ENCODE measurements at regions not wholly inside any gene's neighbourhood (a gene's known extent, or its start where the extent isn't known, plus 50 kb on each side); places are given as distances from the start of the nearest gene placed in this dataset.

- H3K4me3 ChIP-seq (ENCODE audit: low read depth, poor library complexity, severe bottlenecking), result no peak overlapping the region
- intact Hi-C loops (cut with DNase I; ENCODE audit: low total_unique reads), result no loop called here
- WGBS, 2 donors, result 94 to 96% methylated on average over 2 of the region's 2 CpGs
- no peak for TF ChIP-seq CTCF (IDR thresholded peaks at IDR 0.05)
- TF ChIP-seq POLR2A (IDR thresholded peaks at IDR 0.05), result no peak
- DNase-seq (ENCODE audit: low spot score in 2 of 2), result no peak
Observed at GRCh38 chr1:168827557-168827956, 98.6 kb upstream of the DPT start.

- DNase-seq (ENCODE audit: low spot score in 2 of 2), result no peak
- TF ChIP-seq CTCF (IDR thresholded peaks at IDR 0.05) (no peak), POLR2A (IDR thresholded peaks at IDR 0.05) (no peak)
- intact Hi-C loops (cut with DNase I; ENCODE audit: low total_unique reads), result no loop called here
- H3K4me3 ChIP-seq (ENCODE audit: low read depth, poor library complexity, severe bottlenecking), result no peak overlapping the region
Observed at GRCh38 chr1:168829876-168830275, 100.9 kb upstream of the DPT start.

GRCh38 chr1:168830562-168830961, 101.6 kb upstream of the DPT start:
- no peak for DNase-seq (ENCODE audit: low spot score in 2 of 2)
- intact Hi-C loops (cut with DNase I; ENCODE audit: low total_unique reads), result no loop called here
- TF ChIP-seq POLR2A (IDR thresholded peaks at IDR 0.05) (no peak), CTCF (IDR thresholded peaks at IDR 0.05) (no peak)
- WGBS, 2 donors, result 90 to 96% methylated on average over 2 of the region's 2 CpGs
- H3K4me3 ChIP-seq (ENCODE audit: low read depth, poor library complexity, severe bottlenecking), result no peak overlapping the region

- TF ChIP-seq POLR2A (IDR thresholded peaks at IDR 0.05) (no peak), CTCF (IDR thresholded peaks at IDR 0.05) (no peak)
- intact Hi-C loops (cut with DNase I; ENCODE audit: low total_unique reads), result no loop called here
- no peak for DNase-seq (ENCODE audit: low spot score in 2 of 2)
- no peak overlapping the region for H3K4me3 ChIP-seq (ENCODE audit: low read depth, poor library complexity, severe bottlenecking)
- 78 to 83% methylated on average over 2 of the region's 2 CpGs for WGBS, 2 donors
Observed at GRCh38 chr1:168832661-168833060, 103.7 kb upstream of the DPT start.

- no peak for DNase-seq (ENCODE audit: low spot score in 2 of 2)
- H3K4me3 ChIP-seq (ENCODE audit: low read depth, poor library complexity, severe bottlenecking), result no peak overlapping the region
- intact Hi-C loops (cut with DNase I; ENCODE audit: low total_unique reads), result no loop called here
- TF ChIP-seq POLR2A (IDR thresholded peaks at IDR 0.05), result no peak
- TF ChIP-seq CTCF (IDR thresholded peaks at IDR 0.05), result no peak
- 63% methylated on average over 1 of the region's 1 CpG for WGBS, 2 donors
Observed at GRCh38 chr1:168833362-168833761, 104.4 kb upstream of the DPT start.

GRCh38 chr1:168833801-168834224, 104.8 kb upstream of the DPT start:
- TF ChIP-seq CTCF (IDR thresholded peaks at IDR 0.05), result no peak
- no peak for TF ChIP-seq POLR2A (IDR thresholded peaks at IDR 0.05)
- no peak overlapping the region for H3K4me3 ChIP-seq (ENCODE audit: low read depth, poor library complexity, severe bottlenecking)
- intact Hi-C loops (cut with DNase I; ENCODE audit: low total_unique reads), result no loop called here
- WGBS, 2 donors, result 81 to 85% methylated on average over 4 of the region's 4 CpGs
- DNase-seq (ENCODE audit: low spot score in 2 of 2), result no peak
